Cardiac muscle cell (in vitro differentiated cells and primary cell): ENCODE measurements at regions not wholly inside any gene's neighbourhood (a gene's known extent, or its start where the extent isn't known, plus 50 kb on each side); places are given as distances from the start of the nearest gene placed in this dataset.

Experiments
- DNase-seq, 2 donors: peaks; one replicate each; pipeline versions ENCODE4 v3.0.0 to v3.0.0-alpha.2; 2010 to 2017; ENCODE audit warnings: low read depth in 1 of 2, low spot score in 1 of 2
- H3K27ac ChIP-seq: fragments of 200-600 bp; sonication (generic); 2 replicates; pipeline ENCODE4 v1.5.1; 2016
- H3K27me3 ChIP-seq: fragments of 200-600 bp; sonication (generic); 2 replicates; pipeline ENCODE4 v1.6.0; 2016; ENCODE audit warnings: control low read depth
- H3K36me3 ChIP-seq: fragments of 200-600 bp; sonication (generic); 2 replicates; pipeline ENCODE4 v1.5.1; 2016; ENCODE audit warnings: control low read depth
- H3K4me1 ChIP-seq: fragments of 200-600 bp; sonication (generic); 2 replicates; pipeline ENCODE4 v1.8.1; 2017; ENCODE audit warnings: low read depth, mild to moderate bottlenecking, mixed run types
- H3K4me3 ChIP-seq: fragments of 200-600 bp; sonication (generic); 2 replicates; pipeline ENCODE4 v1.5.1; 2016; ENCODE audit warnings: mild to moderate bottlenecking
- H3K9me3 ChIP-seq: fragments of 200-600 bp; sonication (generic); 2 replicates; pipeline ENCODE4 v1.5.1; 2017; ENCODE audit warnings: low read depth, mild to moderate bottlenecking, control low read depth
- CTCF ChIP-seq: IDR thresholded peaks from 2 replicates; pipeline ENCODE4 v1.5.1; 2012; ENCODE audit warnings: low read depth, mild to moderate bottlenecking, low read length

DNA sequence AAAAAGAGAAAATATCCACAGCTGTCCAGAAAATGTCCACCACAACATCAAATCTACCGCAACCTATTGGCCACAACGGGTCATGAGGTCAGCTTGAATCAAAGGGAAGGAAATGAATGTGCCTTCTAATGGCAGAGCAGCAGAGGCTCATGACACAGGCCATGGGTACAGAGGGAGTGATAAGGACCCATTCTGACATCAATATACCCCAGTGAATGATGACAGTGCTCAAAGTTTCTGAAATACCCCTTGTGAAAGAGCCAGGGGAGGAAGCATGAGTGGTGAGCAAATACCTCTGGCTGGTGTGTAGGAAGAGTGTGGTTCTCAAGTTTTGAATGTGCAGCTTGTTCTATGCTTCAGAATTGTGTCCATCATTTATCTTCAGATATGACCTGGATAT, 348.2 kb downstream of the IRX1 start:
- no peak for DNase-seq
- H3K36me3 ChIP-seq: no peaks in the 10 kb centered on the region
- no peak for TF ChIP-seq CTCF

GRCh38 chr5:3944930-3945329, 349.3 kb downstream of the IRX1 start:
- DNase-seq: no peak
- Histone ChIP-seq H3K27me3 (no peaks in the 10 kb centered on the region), H3K36me3 (no peaks in the 10 kb centered on the region), H3K27ac (no peak overlapping the region), H3K4me3 (no peak overlapping the region), H3K9me3 (no peaks in the 10 kb centered on the region), H3K4me1 (no peaks in the 10 kb centered on the region)
- TF ChIP-seq CTCF: no peak

More for the DNA sequence above, 348.2 kb downstream of the IRX1 start:
- Histone ChIP-seq H3K4me1 (no peaks in the 10 kb centered on the region), H3K27ac (no peak overlapping the region), H3K4me3 (no peak overlapping the region), H3K27me3 (no peaks in the 10 kb centered on the region), H3K9me3 (no peaks in the 10 kb centered on the region)

DNA sequence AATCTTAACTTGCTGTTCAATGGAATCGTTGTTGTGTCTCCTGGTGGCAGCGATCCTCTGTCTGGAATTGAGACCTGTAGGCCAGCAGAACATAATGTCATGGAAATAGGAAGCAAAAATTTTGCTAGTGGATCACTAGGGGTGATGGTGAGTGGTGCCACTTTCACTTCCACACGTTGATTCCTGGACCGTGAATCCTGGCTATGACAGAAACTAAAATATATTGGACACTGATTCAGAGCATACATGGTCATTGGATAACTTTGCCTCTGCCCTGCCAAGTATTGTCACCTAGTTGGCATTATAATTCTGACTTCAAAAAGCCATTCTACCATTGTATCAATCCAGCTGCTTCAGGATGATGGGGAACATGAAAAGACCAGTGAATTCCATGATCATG, 353.2 kb downstream of the IRX1 start:
- H3K27me3 ChIP-seq: no peaks in the 10 kb centered on the region
- H3K9me3 ChIP-seq: no peaks in the 10 kb centered on the region
- DNase-seq: no peak
- TF ChIP-seq CTCF: no peak
- no peak overlapping the region for H3K27ac ChIP-seq
- no peaks in the 10 kb centered on the region for H3K36me3 ChIP-seq
- H3K4me1 ChIP-seq: no peaks in the 10 kb centered on the region
- no peak overlapping the region for H3K4me3 ChIP-seq

GRCh38 chr5:3954199-3954598, 358.6 kb downstream of the IRX1 start:
- Histone ChIP-seq H3K36me3 (no peaks in the 10 kb centered on the region), H3K27ac (no peak overlapping the region), H3K9me3 (no peaks in the 10 kb centered on the region), H3K4me3 (no peak overlapping the region), H3K27me3 (no peaks in the 10 kb centered on the region), H3K4me1 (no peaks in the 10 kb centered on the region)
- TF ChIP-seq CTCF: no peak
- DNase-seq: no peak

DNA sequence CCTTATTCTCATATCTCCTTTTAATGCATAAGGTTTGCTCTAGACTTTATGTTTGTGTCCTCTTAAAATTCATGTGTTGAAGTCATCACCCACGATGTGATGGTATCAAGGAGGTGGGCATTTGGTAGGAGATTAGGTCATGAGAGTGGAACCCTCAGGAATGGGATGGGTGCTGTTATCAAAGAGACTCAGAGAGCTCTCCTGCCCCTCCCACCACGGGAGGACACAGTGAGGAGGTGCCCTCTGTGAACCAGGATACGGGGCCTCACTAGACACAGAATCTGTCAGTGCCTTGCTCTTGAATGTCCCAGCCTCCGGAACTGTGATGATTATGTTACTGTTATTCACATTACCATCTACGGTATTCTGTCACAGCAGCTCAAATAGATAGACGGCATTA, 359.0 kb downstream of the IRX1 start:
- TF ChIP-seq CTCF: no peak
- Histone ChIP-seq H3K4me1 (no peaks in the 10 kb centered on the region), H3K4me3 (no peak overlapping the region), H3K9me3 (no peaks in the 10 kb centered on the region), H3K27me3 (no peaks in the 10 kb centered on the region), H3K36me3 (no peaks in the 10 kb centered on the region), H3K27ac (no peak overlapping the region)
- DNase-seq: no peak

GRCh38 chr5:3957658-3958057, 362.0 kb downstream of the IRX1 start:
- no peak for DNase-seq
- Histone ChIP-seq H3K36me3 (no peaks in the 10 kb centered on the region), H3K27me3 (no peaks in the 10 kb centered on the region), H3K4me3 (no peak overlapping the region), H3K4me1 (no peaks in the 10 kb centered on the region), H3K27ac (no peak overlapping the region), H3K9me3 (no peaks in the 10 kb centered on the region)
- TF ChIP-seq CTCF: no peak
